Cerebellar cortex (tissue), 1 donor: ENCODE measurements at regions not wholly inside any gene's neighbourhood (a gene's known extent, or its start where the extent isn't known, plus 50 kb on each side); places are given as distances from the start of the nearest gene placed in this dataset.
"Not testable (repeated sequence)": the region's sequence is repeated elsewhere in the genome, so short reads cannot be mapped to it uniquely, and the experiment has no call there.

Experiments
- DNase-seq: peaks from one replicate; pipeline ENCODE4 v3.0.0-alpha.2; 2015; ENCODE audit warnings: low spot score

- DNase-seq, result no peak
Measured at GRCh38 chr1:82371844-82372498, 571.2 kb downstream of the ADGRL2 start.

DNA sequence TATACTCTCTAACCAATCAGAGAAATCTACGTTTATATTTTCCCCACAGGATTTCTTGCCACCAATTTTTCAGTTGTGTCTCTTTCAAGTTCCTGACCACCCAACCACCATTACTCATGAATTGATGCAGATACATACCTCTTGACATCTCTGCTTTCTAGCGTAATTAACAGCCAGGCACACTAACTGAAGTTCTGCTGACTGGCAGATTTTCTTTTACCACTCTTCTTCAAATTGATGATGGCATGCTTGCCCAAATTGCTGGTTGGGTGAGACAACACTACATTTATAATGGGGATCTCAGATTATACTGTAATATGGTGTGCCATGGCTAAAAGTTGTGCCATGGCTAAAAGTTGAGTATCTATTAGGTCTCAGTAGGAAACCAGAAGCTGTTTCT lies 566.7 kb downstream of the ADGRL2 start:
- DNase-seq, result no peak

DNA sequence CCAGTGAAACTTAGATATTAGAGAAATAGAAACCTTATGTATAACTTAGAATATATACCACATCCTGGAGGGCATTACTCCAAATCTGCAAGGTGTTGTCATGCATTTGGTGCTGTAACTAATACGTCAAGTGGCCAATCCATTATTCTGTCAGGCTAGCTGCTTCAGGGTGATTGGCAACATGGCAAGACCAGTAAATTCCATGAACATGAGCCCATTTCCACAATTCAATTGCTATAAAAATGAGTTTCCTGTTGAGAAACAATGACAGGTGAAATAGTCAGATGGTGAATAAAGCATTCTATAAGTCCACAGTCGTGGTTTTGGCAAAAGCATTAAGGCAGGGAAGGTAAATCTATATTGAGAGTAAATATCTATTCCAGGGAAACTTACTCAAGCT lies 566.0 kb downstream of the ADGRL2 start:
- no peak for DNase-seq

DNA sequence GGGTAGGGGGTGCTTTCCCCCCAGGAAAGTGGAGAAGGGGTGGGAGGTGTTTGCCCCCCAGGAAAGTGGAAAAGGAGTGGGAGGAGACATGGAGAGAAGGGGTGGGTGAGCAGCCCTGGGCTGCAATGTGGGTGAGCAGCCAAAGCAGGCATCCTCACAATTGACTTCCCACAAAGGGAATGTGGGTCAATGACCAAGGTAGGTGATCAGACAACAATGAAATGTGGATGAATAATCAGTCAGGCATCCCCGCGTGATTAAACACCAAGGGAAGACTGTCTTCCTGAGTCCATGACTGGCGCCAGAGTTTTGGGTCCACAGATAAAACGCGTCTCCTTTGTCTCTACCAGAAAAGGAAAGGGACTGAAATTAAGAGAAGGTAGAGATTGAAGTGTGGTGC lies 558.8 kb downstream of the ADGRL2 start:
- not testable (repeated sequence) for DNase-seq

DNA sequence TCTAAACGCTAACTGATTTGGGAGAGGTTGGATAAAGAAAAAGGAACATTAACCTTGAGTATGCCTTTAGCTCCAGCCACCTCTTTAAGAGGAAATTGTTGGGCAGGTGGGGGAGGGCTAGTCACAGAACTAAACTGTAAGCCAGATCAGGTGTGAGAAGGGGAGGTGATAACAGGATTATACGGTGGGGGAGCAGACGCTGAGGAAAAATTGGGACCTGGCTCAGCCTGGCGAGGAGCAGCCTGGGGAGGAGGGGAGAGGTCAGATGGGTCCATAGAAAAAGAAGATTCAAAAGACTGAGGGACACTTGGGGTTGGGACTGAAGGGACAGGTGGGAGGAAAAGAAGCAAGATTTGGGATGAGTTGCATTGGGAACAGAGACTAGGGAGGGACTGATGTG lies 558.0 kb downstream of the ADGRL2 start:
- DNase-seq, result not testable (repeated sequence)

DNA sequence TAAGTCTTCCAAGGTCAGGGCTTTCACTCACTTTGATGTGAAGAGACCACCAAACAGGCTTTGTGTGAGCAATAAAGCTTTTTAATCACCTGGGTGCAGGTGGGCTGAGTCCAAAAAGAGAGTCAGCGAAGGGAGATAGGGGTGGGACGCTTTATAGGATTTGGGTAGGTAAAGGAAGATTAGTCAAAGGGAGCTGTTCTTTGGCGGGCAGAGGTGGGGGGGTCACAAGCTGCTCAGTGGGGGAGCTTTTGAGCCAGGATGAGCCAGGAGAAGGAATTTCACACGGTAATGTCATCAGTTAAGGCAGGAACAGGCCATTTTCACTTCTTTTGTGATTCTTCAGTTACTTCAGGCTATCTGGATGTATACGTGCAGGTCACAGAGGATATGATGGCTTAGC lies 553.8 kb downstream of the ADGRL2 start:
- not testable (repeated sequence) for DNase-seq

GRCh38 chr1:82348487-82348886 lies 547.8 kb downstream of the ADGRL2 start:
- DNase-seq, result no peak

DNA sequence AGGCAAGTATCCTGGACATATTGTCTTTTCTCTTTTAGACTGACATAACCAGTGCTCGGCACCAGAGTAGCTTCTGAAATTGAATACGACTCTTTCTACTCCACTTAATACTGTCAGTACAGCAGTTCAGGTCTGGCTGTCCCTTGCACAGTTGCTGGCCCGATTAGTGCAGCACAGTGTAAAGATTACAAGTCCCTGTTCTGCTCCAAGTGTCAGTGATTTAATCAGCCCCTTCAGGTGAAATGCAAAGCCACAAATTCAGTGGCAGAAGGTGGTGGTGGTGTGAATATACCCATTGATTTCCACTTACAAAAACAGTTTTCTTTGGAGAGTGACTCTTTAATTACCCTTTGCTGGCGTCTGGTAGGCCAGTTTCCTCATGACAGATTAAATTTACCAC lies 545.4 kb downstream of the ADGRL2 start:
- DNase-seq, result peak; percentile 9

GRCh38 chr1:82343381-82343780 lies 542.6 kb downstream of the ADGRL2 start:
- no peak for DNase-seq

- no peak for DNase-seq
Measured at GRCh38 chr1:82337635-82338034, 536.9 kb downstream of the ADGRL2 start.

- no peak for DNase-seq
Measured at GRCh38 chr1:82330330-82330729, 529.6 kb downstream of the ADGRL2 start.

- no peak for DNase-seq
Measured at GRCh38 chr1:82329226-82329625, 528.5 kb downstream of the ADGRL2 start.

DNA sequence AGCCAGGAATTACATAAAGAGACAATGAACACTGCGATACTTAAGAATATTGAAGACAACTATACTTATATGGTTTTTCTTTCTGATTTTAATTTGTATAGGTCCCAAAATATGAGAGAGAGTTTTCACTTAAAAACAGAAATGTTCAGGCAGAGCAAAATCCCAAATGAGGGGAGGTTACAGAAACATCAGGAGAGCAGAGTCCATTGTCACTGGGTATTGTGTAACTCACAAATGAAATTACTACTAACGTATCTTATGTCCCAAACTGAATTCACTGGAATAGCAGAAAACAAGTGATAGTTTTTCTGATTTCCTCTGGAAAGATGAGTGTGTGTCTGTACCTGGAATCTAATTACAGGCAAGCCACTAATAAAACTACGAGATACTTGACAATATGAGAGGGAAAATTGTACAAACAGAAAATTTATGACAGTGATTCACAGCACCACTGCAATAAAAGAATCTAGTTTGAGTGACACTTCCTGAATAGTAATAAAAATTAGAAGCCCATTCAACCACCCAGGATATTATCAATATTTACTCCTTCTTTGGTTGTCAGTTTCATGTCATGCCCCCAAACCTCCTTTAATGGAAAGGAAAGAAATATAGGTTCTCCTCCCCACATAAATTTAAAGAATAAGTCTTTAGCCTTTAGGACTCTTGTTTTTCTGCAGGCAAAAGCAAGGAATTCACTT lies 522.6 kb downstream of the ADGRL2 start:
- no peak for DNase-seq

DNA sequence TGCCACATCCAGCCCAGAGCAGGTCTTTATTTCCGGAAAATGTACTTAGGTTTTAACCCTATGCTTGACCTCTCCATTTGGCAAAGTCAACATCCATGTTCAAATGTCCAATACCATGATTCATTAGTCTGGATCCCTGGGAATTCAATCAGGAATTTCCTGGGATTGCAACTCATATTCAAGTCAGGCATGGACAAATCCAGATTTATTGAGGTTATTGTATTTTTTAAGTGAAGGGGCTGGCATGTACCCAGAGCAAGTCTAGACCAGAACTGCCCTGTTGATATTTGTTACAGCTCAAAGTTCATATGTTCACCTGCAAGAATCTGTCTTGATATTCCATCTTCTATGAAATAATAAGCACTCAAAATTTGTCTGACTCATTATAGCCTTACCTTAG lies 521.1 kb downstream of the ADGRL2 start:
- DNase-seq, result no peak

GRCh38 chr1:82319546-82319945 lies 518.8 kb downstream of the ADGRL2 start:
- no peak for DNase-seq

GRCh38 chr1:82318921-82319320 lies 518.2 kb downstream of the ADGRL2 start:
- DNase-seq, result no peak

- DNase-seq, result no peak
Measured at GRCh38 chr1:82318265-82318664, 517.5 kb downstream of the ADGRL2 start.

- no peak for DNase-seq
Measured at GRCh38 chr1:82317671-82318070, 516.9 kb downstream of the ADGRL2 start.

GRCh38 chr1:82299656-82300055 lies 498.9 kb downstream of the ADGRL2 start:
- no peak for DNase-seq

DNA sequence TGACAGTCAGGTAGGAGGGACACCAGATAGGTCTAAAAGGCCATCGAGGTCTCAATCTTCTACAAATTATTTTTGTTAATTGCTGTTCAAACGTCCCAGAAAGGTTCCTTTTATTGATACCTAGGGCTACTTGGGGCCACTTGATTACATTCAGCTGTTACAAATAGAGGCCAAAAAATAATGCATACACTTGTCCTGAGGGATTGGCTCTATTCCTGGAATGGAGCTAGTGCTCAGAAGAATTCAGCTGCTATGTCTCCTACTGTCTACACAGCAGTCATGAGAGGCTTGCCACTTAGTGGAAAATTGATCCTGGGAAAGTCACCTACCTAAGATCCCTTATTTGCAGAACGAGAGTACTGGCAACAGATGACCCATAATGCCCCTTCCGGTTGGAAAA lies 498.3 kb downstream of the ADGRL2 start:
- DNase-seq, result no peak

DNA sequence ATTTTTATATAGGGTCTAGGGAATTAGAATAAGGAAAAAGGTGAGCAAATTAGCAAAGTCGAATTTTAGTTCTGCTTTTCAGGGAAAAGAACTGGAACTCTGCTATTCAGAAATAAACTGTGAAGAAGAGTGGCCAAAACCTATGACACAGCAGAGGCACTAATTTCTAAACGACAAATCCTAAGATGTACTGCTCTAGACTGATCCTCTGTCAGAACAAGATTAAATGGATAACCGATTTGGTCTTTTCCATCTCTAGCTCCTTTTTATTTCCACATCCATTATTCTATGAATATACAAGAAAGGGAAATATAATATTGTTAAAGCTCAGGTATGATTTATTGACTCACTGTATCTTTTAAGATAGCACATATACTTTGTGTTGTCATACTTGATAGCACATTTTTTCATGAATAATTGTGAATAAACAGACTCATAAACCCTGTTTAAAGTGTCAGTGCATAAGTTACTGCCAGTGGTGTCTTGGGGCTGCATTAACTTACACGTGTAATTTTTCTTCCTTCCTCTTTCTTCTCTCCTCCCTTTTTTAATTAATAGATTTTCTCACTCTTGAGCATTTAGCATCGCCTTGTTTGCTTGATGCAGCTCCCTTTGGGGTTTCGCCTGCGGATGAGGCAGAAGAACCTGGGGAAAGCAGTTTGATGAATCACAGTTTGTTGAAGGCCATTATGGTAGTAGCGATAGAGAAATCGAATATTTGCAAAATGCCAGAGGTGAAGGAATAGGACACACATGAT lies 496.6 kb downstream of the ADGRL2 start:
- DNase-seq, result no peak

- no peak for DNase-seq
Measured at GRCh38 chr1:82287556-82287955, 486.8 kb downstream of the ADGRL2 start.

- no peak for DNase-seq
Measured at GRCh38 chr1:82284213-82284612, 483.5 kb downstream of the ADGRL2 start.
